ENCODE measurements at regions not wholly inside any gene's neighbourhood (a gene's known extent, or its start where the extent isn't known, plus 50 kb on each side); places are given as distances from the start of the nearest gene placed in this dataset.

DNA sequence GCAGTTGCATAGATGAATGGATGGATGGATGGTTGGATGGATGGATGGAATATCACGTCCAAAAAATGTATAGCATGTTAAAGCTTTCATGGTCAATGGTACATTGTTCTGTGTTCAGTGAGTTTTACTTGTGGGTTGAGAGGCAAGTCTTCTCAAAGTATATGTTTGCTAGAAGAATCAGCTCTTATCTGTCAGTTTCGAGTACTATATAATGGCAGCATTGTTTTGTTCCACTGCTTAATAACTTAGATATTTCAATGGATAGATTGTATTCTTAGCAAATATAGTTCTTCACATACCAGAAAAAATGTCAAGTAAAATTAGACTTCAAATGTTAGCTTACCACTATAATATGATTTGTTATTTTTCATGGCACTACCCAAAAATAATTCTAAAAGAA, 100.9 kb upstream of the CDIN1 start:
- in situ Hi-C loops (cut with MboI; ENCODE audit: low sequenced_read_pairs) (loop anchor here (25.0 kb wide), 1 partner anchor 941 kb away; the partner anchor contains the start of gene DPH6), dilution Hi-C loops (cut with HindIII; ENCODE audit: low sequenced_read_pairs, unreplicated experiment) (no loop called here), intact Hi-C loops (cut with micrococcal nuclease) (loop anchor here (10.0 kb wide), 1 partner anchor 954 kb away; no protein-coding TSS in a partner anchor)
- no peaks in the 10 kb centered on the region for H4K20me1 ChIP-seq (ENCODE audit: insufficient read depth, low read length)
- POLR2A ChIA-PET (ENCODE audit: unreplicated experiment) = interaction anchor here (0.7 kb wide), 1 partner anchor 103 kb away, joined by 3 read pairs; no protein-coding TSS in a partner anchor
- no peak overlapping the region for H3K9ac ChIP-seq (ENCODE audit: low read depth, low read length)
- H2AK9ac ChIP-seq (replicated peaks; ENCODE audit: low read depth, low read length, poor library complexity) = no peak overlapping the region
- peak overlapping the region; percentile 62 for H2BK5ac ChIP-seq (ENCODE audit: low read depth, low read length, poor library complexity, severe bottlenecking)
- no peak overlapping the region; a peak in 1 of 4 replicates for H4K8ac ChIP-seq (ENCODE audit: low read depth in 2 of 2, low read length in 2 of 2)
- H2AFZ ChIP-seq (replicated peaks; ENCODE audit: low read length, poor library complexity) = no peak overlapping the region
- H2BK120ac ChIP-seq (ENCODE audit: low read depth, low read length) = peak overlapping the region; percentile 3; the same call in 1 of the 2 replicates
- DNase-seq (no peak), ATAC-seq (ENCODE audit: low read depth) (no peak)
- H3K4me3 ChIP-seq (ENCODE audit: insufficient read depth, low read depth, low read length) = no peak overlapping the region
- H3K4me2 ChIP-seq (ENCODE audit: low read depth, low read length) = no peak overlapping the region
- TF ChIP-seq, protein P1, sequence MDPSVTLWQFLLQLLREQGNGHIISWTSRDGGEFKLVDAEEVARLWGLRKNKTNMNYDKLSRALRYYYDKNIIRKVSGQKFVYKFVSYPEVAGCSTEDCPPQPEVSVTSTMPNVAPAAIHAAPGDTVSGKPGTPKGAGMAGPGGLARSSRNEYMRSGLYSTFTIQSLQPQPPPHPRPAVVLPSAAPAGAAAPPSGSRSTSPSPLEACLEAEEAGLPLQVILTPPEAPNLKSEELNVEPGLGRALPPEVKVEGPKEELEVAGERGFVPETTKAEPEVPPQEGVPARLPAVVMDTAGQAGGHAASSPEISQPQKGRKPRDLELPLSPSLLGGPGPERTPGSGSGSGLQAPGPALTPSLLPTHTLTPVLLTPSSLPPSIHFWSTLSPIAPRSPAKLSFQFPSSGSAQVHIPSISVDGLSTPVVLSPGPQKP (IDR thresholded peaks at IDR 0.05; ENCODE audit: borderline replicate concordance, low read depth, low read length) = no peak
- TF ChIP-seq POLR2A (IDR thresholded peaks at IDR 0.05; ENCODE audit: low read depth, low read length) = no peak
- no peak for TF ChIP-seq RCOR1 (IDR thresholded peaks at IDR 0.05; ENCODE audit: insufficient replicate concordance, low read length)
- no peak for TF ChIP-seq MXI1 (IDR thresholded peaks at IDR 0.05; ENCODE audit: borderline replicate concordance, low read depth, low read length)
- TF ChIP-seq, protein P2, sequence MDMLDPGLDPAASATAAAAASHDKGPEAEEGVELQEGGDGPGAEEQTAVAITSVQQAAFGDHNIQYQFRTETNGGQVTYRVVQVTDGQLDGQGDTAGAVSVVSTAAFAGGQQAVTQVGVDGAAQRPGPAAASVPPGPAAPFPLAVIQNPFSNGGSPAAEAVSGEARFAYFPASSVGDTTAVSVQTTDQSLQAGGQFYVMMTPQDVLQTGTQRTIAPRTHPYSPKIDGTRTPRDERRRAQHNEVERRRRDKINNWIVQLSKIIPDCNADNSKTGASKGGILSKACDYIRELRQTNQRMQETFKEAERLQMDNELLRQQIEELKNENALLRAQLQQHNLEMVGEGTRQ (IDR thresholded peaks at IDR 0.05; ENCODE audit: low read depth, low read length) = no peak
- TF ChIP-seq NFE2L2 (IDR thresholded peaks at IDR 0.05; ENCODE audit: low read depth, low read length) = no peak
- no peak for TF ChIP-seq RFX5 (IDR thresholded peaks at IDR 0.05; ENCODE audit: low read depth, low read length)
- no peak for TF ChIP-seq MAZ (IDR thresholded peaks at IDR 0.05; ENCODE audit: borderline replicate concordance, low read depth, low read length)
- no peak for TF ChIP-seq RAD21 (IDR thresholded peaks at IDR 0.05; ENCODE audit: low read length)
- no peak for TF ChIP-seq CHD1 (IDR thresholded peaks at IDR 0.05; ENCODE audit: low read depth, low read length)
- H3K4me1 ChIP-seq (ENCODE audit: control insufficient read depth, insufficient read depth, low read length) = peaks cover 3% of the 10 kb centered on the region; the same call in 1 of the 2 replicates
- H2BK20ac ChIP-seq (ENCODE audit: low read depth, low read length) = 0 out of 2 replicates have a peak overlapping the region, but pooled peaks have one; percentile 26
- no peak overlapping the region for H2BK15ac ChIP-seq (ENCODE audit: low read depth, low read length)
- H3K27ac ChIP-seq (ENCODE audit: insufficient read depth, low read length) = no peak overlapping the region
- peak overlapping the region; percentile 80; the same call in 1 of the 2 replicates for H4K5ac ChIP-seq (ENCODE audit: low read depth, low read length)
- no peaks in the 10 kb centered on the region for H3K79me1 ChIP-seq (ENCODE audit: low read depth in 1 of 2, low read length in 2 of 2)
- H3K23ac ChIP-seq (ENCODE audit: low read depth, low read length) = no peak overlapping the region
- no peak overlapping the region for H3K56ac ChIP-seq (ENCODE audit: extremely low read depth, insufficient read depth, low read length)
- no peaks in the 10 kb centered on the region; the same call in 1 of the 2 replicates for H3K9me1 ChIP-seq (ENCODE audit: insufficient read depth, low read length)
- CTCF ChIA-PET = interaction anchor here (1.2 kb wide), 1 partner anchor 46 kb away, joined by 3 read pairs; no protein-coding TSS in a partner anchor
- no peak overlapping the region for H3K14ac ChIP-seq (replicated peaks; ENCODE audit: low read depth, low read length)
- no peak overlapping the region for H4K91ac ChIP-seq (ENCODE audit: insufficient read depth, low read depth, low read length)
- no peaks in the 10 kb centered on the region for H3K36me3 ChIP-seq (ENCODE audit: control insufficient read depth, insufficient read depth, low read length)
- BruUV-seq (replicated peaks) = no TSS peak
- H3K9me3 ChIP-seq (ENCODE audit: control insufficient read depth, insufficient read depth, low read length) = no peaks in the 10 kb centered on the region
- H3K4ac ChIP-seq (ENCODE audit: low read depth, low read length) = no peak overlapping the region
- 100% methylated on average over 1 of the region's 2 CpGs; no CpG with 5 or more reads in 1 of the 2 experiments for whole genome bisulfite sequencing, 2 experiments (ENCODE audit: extremely low coverage in 2 of 2, insufficient read length in 1 of 2)
- no peak overlapping the region for H2AK5ac ChIP-seq (ENCODE audit: low read depth, low read length)
- H3K27me3 ChIP-seq (ENCODE audit: control insufficient read depth, insufficient read depth, low read length) = no peaks in the 10 kb centered on the region
- H3K18ac ChIP-seq (ENCODE audit: low read depth, low read length) = peak overlapping the region; percentile 82; the same call in 1 of the 2 replicates

All from IMR-90 (cell line).